ENCODE measurements at regions not wholly inside any gene's neighbourhood (a gene's known extent, or its start where the extent isn't known, plus 50 kb on each side); places are given as distances from the start of the nearest gene placed in this dataset.

GRCh38 chrX:10052906-10053625, 85.9 kb downstream of the CLDN34 start:
- POLR2A ChIA-PET = interaction anchor here (0.8 kb wide), 1 partner anchor 11 kb away, joined by 5 read pairs; no protein-coding TSS in a partner anchor
- no peak overlapping the region for H3K27ac ChIP-seq (ENCODE audit: low read depth, low read length, poor library complexity, severe bottlenecking)

GRCh38 chrX:10054396-10054795, 87.2 kb downstream of the CLDN34 start:
- H3K36me3 ChIP-seq (ENCODE audit: insufficient read depth, low read length) = peaks cover 8% of the 10 kb centered on the region; the same call in 1 of the 2 replicates
- no peak for TF ChIP-seq EZH2phosphoT487 (IDR thresholded peaks at IDR 0.05; ENCODE audit: borderline replicate concordance, low read depth, low read length)
- TF ChIP-seq CTCF (conservative IDR thresholded peaks at IDR 0.05; ENCODE audit: low read length) = no peak
- H3K27ac ChIP-seq (ENCODE audit: low read depth, low read length, poor library complexity, severe bottlenecking) = no peak overlapping the region
- no peak for DNase-seq (ENCODE audit: low spot score)
- intact Hi-C loops (cut with micrococcal nuclease; ENCODE audit: unreplicated experiment) = no loop called here
- no peaks in the 10 kb centered on the region for H4K20me1 ChIP-seq (ENCODE audit: insufficient read depth, low read length)
- H3K4me1 ChIP-seq (ENCODE audit: insufficient read depth, low read length, poor library complexity, severe bottlenecking) = peaks cover 5% of the 10 kb centered on the region
- H2AFZ ChIP-seq (ENCODE audit: low read length) = no peak overlapping the region
- H3K79me2 ChIP-seq (ENCODE audit: insufficient read depth, low read depth, low read length) = no peaks in the 10 kb centered on the region
- no peaks in the 10 kb centered on the region for H3K9me2 ChIP-seq (ENCODE audit: insufficient read depth, low read length)
- H3K4me3 ChIP-seq (ENCODE audit: low read depth, low read length, poor library complexity, severe bottlenecking) = no peak overlapping the region
- H3K9me3 ChIP-seq (ENCODE audit: low read length) = no peaks in the 10 kb centered on the region
- no peak overlapping the region for H3K4me2 ChIP-seq (ENCODE audit: low read length)
- POLR2A ChIA-PET = interaction anchor here (1.4 kb wide), 1 partner anchor 14 kb away, joined by 3 read pairs; no protein-coding TSS in a partner anchor
- no TSS peak for BruUV-seq (replicated peaks)
- CTCF ChIA-PET (ENCODE audit: unreplicated experiment) = no interaction called here

More at GRCh38 chrX:10052906-10053625, 85.9 kb downstream of the CLDN34 start:
- Histone ChIP-seq H3K4me1 (ENCODE audit: insufficient read depth, low read length, poor library complexity, severe bottlenecking) (peaks cover 5% of the 10 kb centered on the region), H4K20me1 (ENCODE audit: insufficient read depth, low read length) (no peaks in the 10 kb centered on the region), H2AFZ (ENCODE audit: low read length) (no peak overlapping the region), H3K36me3 (ENCODE audit: insufficient read depth, low read length) (peaks cover 8% of the 10 kb centered on the region; the same call in 1 of the 2 replicates), H3K4me3 (ENCODE audit: low read depth, low read length, poor library complexity, severe bottlenecking) (no peak overlapping the region), H3K4me2 (ENCODE audit: low read length) (no peak overlapping the region), H3K9me2 (ENCODE audit: insufficient read depth, low read length) (no peaks in the 10 kb centered on the region), H3K9me3 (ENCODE audit: low read length) (no peaks in the 10 kb centered on the region), H3K79me2 (ENCODE audit: insufficient read depth, low read depth, low read length) (no peaks in the 10 kb centered on the region)
- intact Hi-C loops (cut with micrococcal nuclease; ENCODE audit: unreplicated experiment) = no loop called here
- TF ChIP-seq EZH2phosphoT487 (IDR thresholded peaks at IDR 0.05; ENCODE audit: borderline replicate concordance, low read depth, low read length) (no peak), CTCF (conservative IDR thresholded peaks at IDR 0.05; ENCODE audit: low read length) (no peak)
- CTCF ChIA-PET (ENCODE audit: unreplicated experiment) = no interaction called here
- no peak for DNase-seq (ENCODE audit: low spot score)
- no TSS peak for BruUV-seq (replicated peaks)

- Histone ChIP-seq H3K79me2 (ENCODE audit: insufficient read depth, low read depth, low read length) (no peaks in the 10 kb centered on the region), H3K4me3 (ENCODE audit: low read depth, low read length, poor library complexity, severe bottlenecking) (no peak overlapping the region), H3K27ac (ENCODE audit: low read depth, low read length, poor library complexity, severe bottlenecking) (no peak overlapping the region), H2AFZ (ENCODE audit: low read length) (no peak overlapping the region), H3K36me3 (ENCODE audit: insufficient read depth, low read length) (peaks cover 8% of the 10 kb centered on the region; the same call in 1 of the 2 replicates), H3K4me1 (ENCODE audit: insufficient read depth, low read length, poor library complexity, severe bottlenecking) (peaks cover 5% of the 10 kb centered on the region), H3K9me3 (ENCODE audit: low read length) (no peaks in the 10 kb centered on the region), H4K20me1 (ENCODE audit: insufficient read depth, low read length) (no peaks in the 10 kb centered on the region), H3K9me2 (ENCODE audit: insufficient read depth, low read length) (no peaks in the 10 kb centered on the region), H3K4me2 (ENCODE audit: low read length) (no peak overlapping the region)
- intact Hi-C loops (cut with micrococcal nuclease; ENCODE audit: unreplicated experiment) = no loop called here
- no TSS peak for BruUV-seq (replicated peaks)
- ChIA-PET CTCF (ENCODE audit: unreplicated experiment) (no interaction called here), POLR2A (no interaction called here)
- TF ChIP-seq CTCF (conservative IDR thresholded peaks at IDR 0.05; ENCODE audit: low read length) = no peak
- no peak for TF ChIP-seq EZH2phosphoT487 (IDR thresholded peaks at IDR 0.05; ENCODE audit: borderline replicate concordance, low read depth, low read length)
- DNase-seq (ENCODE audit: low spot score) = no peak
Observed at GRCh38 chrX:10055430-10055829, 88.3 kb downstream of the CLDN34 start.
